B cell (primary cell): ENCODE measurements at regions not wholly inside any gene's neighbourhood (a gene's known extent, or its start where the extent isn't known, plus 50 kb on each side); places are given as distances from the start of the nearest gene placed in this dataset.

Experiments used
- EZH2 ChIP-seq: IDR thresholded peaks from 2 replicates; pipeline ENCODE4 v1.6.1; 2012; ENCODE audit warnings: borderline replicate concordance, low read depth, mild to moderate bottlenecking, moderate library complexity, low read length; ENCODE audit not compliant: insufficient read depth, poor library complexity, severe bottlenecking
- TF ChIP-seq, protein P1 (sequence below): fragments of 200-600 bp; IDR thresholded peaks from one replicate; pipeline ENCODE4 v1.8.0; 2022; ENCODE audit warnings: antibody characterized with exemption, mild to moderate bottlenecking

DNA sequence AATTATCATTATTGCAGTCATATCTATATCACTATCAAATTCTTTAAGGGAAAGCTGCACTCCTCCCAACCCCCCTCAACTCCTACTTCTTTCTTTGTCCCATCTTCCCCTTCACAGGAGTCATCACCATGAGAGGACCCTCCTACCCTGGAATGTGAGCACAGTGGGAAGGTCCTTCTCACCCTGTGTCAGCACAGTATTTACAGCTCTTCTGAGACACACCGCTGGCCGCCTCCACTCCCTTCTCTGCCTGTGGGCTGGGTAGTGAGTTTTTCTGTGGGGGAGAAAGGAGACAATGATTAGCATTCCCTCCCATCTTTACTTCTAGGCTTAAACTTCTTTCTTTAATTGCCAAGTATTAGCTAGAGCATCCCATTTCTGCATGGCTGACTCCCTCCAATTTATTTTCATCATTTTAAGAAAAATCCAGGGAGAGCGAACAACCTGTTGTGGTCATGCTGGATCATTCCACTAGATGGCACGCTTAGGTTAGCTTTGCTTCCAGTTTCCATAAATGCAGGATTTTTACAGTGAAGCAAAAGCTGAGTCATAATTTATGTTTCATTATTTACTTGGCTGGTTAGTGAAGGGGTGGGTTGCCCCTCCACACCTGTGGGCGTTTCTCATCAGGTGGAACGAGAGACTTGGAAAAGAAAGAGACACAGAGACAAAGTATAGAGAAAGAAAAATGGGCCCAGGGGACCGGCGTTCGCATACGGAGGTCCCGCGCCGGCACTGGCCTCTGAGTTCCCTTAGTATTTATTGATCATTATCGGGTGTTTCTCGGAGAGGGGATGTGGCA is 188.5 kb downstream of the ALX1 start:
- TF ChIP-seq, protein P1, sequence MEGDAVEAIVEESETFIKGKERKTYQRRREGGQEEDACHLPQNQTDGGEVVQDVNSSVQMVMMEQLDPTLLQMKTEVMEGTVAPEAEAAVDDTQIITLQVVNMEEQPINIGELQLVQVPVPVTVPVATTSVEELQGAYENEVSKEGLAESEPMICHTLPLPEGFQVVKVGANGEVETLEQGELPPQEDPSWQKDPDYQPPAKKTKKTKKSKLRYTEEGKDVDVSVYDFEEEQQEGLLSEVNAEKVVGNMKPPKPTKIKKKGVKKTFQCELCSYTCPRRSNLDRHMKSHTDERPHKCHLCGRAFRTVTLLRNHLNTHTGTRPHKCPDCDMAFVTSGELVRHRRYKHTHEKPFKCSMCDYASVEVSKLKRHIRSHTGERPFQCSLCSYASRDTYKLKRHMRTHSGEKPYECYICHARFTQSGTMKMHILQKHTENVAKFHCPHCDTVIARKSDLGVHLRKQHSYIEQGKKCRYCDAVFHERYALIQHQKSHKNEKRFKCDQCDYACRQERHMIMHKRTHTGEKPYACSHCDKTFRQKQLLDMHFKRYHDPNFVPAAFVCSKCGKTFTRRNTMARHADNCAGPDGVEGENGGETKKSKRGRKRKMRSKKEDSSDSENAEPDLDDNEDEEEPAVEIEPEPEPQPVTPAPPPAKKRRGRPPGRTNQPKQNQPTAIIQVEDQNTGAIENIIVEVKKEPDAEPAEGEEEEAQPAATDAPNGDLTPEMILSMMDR, result peak; percentile 62
- TF ChIP-seq EZH2, result no peak
